PC-3 (cell line): ENCODE measurements at regions not wholly inside any gene's neighbourhood (a gene's known extent, or its start where the extent isn't known, plus 50 kb on each side); places are given as distances from the start of the nearest gene placed in this dataset.

ENCODE experiments used
- EZH2 ChIP-seq: fragments of 300-600 bp; sonication (generic); IDR thresholded peaks from one replicate; pipeline ENCODE4 v1.6.1; 2017; ENCODE audit warnings: antibody characterized with exemption, mild to moderate bottlenecking, low read length; ENCODE audit not compliant: unreplicated experiment
- TF ChIP-seq, protein P1 (sequence below): fragments of 300-600 bp; sonication (generic); conservative IDR thresholded peaks from 2 replicates; pipeline ENCODE4 v1.5.1; 2017; ENCODE audit warnings: antibody characterized with exemption, low read depth, mild to moderate bottlenecking, low read length

DNA sequence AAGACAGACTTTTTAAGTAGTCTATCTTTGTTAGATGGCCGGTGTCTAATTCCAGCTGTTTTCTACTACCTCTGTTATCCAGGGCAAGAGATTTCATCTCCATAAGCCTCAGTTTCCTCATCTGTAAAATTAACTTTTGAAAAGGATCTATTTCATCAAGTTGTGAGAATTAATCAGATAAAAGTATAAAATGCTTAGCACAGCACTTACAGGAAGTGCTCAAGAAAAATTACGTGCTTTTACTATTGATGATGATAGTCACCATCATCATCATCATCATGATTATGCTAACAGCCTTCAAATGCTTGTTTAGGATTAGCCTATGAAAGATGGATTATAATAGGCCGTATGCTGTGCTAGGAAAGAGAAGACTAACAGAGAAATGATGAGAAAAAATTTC lies 76.2 kb downstream of the CYRIA start:
- TF ChIP-seq, protein P1, sequence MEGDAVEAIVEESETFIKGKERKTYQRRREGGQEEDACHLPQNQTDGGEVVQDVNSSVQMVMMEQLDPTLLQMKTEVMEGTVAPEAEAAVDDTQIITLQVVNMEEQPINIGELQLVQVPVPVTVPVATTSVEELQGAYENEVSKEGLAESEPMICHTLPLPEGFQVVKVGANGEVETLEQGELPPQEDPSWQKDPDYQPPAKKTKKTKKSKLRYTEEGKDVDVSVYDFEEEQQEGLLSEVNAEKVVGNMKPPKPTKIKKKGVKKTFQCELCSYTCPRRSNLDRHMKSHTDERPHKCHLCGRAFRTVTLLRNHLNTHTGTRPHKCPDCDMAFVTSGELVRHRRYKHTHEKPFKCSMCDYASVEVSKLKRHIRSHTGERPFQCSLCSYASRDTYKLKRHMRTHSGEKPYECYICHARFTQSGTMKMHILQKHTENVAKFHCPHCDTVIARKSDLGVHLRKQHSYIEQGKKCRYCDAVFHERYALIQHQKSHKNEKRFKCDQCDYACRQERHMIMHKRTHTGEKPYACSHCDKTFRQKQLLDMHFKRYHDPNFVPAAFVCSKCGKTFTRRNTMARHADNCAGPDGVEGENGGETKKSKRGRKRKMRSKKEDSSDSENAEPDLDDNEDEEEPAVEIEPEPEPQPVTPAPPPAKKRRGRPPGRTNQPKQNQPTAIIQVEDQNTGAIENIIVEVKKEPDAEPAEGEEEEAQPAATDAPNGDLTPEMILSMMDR = no peak
- no peak for TF ChIP-seq EZH2
